Left lung (tissue), 4 donors: ENCODE measurements at regions not wholly inside any gene's neighbourhood (a gene's known extent, or its start where the extent isn't known, plus 50 kb on each side); places are given as distances from the start of the nearest gene placed in this dataset.

ENCODE experiments used
- ATAC-seq: fragments of 200-7000 bp; cut with Tn5 transposase; one replicate; pipeline ENCODE4 v1.9.1; 2020; ENCODE audit warnings: moderate library complexity
- DNase-seq, 4 donors: peaks; one replicate each; pipeline ENCODE4 v3.0.0-alpha.2; 2013 to 2020
- H3K27ac ChIP-seq, 2 donors: fragments of 200-600 bp; sonication (generic) in 1 of 2; one replicate each; pipeline versions ENCODE4 v1.5.0 to v1.8.0; 2020 to 2021
- H3K27me3 ChIP-seq, 2 donors: fragments of 200-600 bp; sonication (generic) in 1 of 2; one replicate each; pipeline versions ENCODE4 v1.5.0 to v1.8.0; 2020 to 2021
- H3K36me3 ChIP-seq, 2 donors: fragments of 200-600 bp; sonication (generic) in 1 of 2; one replicate each; pipeline versions ENCODE4 v1.5.0 to v1.8.0; 2020 to 2021
- H3K4me1 ChIP-seq, 2 donors: fragments of 200-600 bp; one replicate each; pipeline ENCODE4 v1.8.0; 2021
- H3K4me3 ChIP-seq, 2 donors: fragments of 200-600 bp; sonication (generic) in 1 of 2; one replicate each; pipeline versions ENCODE4 v1.5.0 to v1.8.0; 2020 to 2021; ENCODE audit warnings: mild to moderate bottlenecking in 1 of 2
- H3K9me3 ChIP-seq, 2 donors: fragments of 200-600 bp; sonication (generic) in 1 of 2; one replicate each; pipeline versions ENCODE4 v1.5.0 to v1.8.0; 2020 to 2021
- intact Hi-C, 2 donors: fragments of 100-400 bp; cut with DNase I; formaldehyde crosslinking; loops; one replicate each; pipeline versions ENCODE4 v1.11.2 to v1.14.2; 2022
- TF ChIP-seq, protein P1 (sequence below), 2 donors: fragments of 200-600 bp; sonication (generic) in 1 of 2; IDR thresholded peaks; one replicate each; pipeline versions ENCODE4 v1.5.0 to v1.8.0; 2021; ENCODE audit warnings: antibody characterized with exemption in 2 of 2
- donor health status: DM: no; HTN: yes; CAD: no.
- donor health status: DM: no; HTN: no; CAD: no.

DNA sequence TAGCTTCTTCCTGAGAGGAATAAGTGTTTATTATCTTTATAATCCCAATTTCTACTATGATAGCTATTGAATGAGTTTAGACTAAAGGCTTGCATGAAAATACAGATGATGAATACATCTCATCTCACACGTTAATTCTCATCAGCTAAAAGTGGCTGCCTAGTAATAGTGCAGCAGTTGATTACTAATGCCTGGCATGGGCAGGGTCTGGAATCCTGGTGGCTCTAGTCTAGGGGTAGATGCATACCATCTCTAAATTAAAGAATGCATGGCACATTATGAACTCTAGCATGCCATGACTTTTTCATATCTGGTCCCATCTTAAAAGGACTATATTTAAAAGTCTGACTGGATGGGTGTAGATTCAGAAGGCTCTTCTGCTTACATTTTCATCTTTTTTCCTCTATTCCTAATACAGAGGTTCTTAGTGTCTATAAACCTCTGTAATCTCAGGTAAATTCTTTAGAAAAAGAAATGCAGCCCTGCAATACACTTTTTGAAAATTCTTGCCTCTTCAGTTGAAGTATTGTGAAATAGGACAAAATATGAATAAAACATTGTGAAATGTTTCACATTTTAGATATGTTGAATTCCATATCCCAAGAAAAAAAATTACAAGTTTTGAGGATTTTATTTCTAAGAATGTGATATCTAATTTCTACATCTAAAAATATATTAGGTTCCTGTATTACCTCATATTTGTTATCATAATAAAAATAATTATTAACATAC is 187.6 kb downstream of the C11orf87 start:
- TF ChIP-seq, protein P1, sequence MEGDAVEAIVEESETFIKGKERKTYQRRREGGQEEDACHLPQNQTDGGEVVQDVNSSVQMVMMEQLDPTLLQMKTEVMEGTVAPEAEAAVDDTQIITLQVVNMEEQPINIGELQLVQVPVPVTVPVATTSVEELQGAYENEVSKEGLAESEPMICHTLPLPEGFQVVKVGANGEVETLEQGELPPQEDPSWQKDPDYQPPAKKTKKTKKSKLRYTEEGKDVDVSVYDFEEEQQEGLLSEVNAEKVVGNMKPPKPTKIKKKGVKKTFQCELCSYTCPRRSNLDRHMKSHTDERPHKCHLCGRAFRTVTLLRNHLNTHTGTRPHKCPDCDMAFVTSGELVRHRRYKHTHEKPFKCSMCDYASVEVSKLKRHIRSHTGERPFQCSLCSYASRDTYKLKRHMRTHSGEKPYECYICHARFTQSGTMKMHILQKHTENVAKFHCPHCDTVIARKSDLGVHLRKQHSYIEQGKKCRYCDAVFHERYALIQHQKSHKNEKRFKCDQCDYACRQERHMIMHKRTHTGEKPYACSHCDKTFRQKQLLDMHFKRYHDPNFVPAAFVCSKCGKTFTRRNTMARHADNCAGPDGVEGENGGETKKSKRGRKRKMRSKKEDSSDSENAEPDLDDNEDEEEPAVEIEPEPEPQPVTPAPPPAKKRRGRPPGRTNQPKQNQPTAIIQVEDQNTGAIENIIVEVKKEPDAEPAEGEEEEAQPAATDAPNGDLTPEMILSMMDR (IDR thresholded peaks at IDR 0.05), result no peak
- Histone ChIP-seq H3K4me3 (no peak overlapping the region), H3K36me3 (no peaks in the 10 kb centered on the region), H3K9me3 (no peaks in the 10 kb centered on the region), H3K27me3 (no peaks in the 10 kb centered on the region), H3K27ac (no peak overlapping the region), H3K4me1 (no peaks in the 10 kb centered on the region)
- no peak for ATAC-seq
- DNase-seq, result no peak
- intact Hi-C loops, result no loop called here

- no peak for DNase-seq
Observed at GRCh38 chr11:109612496-109612895, 190.5 kb downstream of the C11orf87 start.

GRCh38 chr11:109619498-109619897 is 197.5 kb downstream of the C11orf87 start:
- ATAC-seq, result no peak
- H3K36me3 ChIP-seq, result no peaks in the 10 kb centered on the region
- DNase-seq, result no peak
- no peak overlapping the region for H3K27ac ChIP-seq
- no peaks in the 10 kb centered on the region for H3K4me1 ChIP-seq
- no peaks in the 10 kb centered on the region for H3K9me3 ChIP-seq
- TF ChIP-seq, protein P1 (IDR thresholded peaks at IDR 0.05), result no peak
- no peak overlapping the region for H3K4me3 ChIP-seq
- intact Hi-C loops, result no loop called here
- H3K27me3 ChIP-seq, result no peaks in the 10 kb centered on the region

More at GRCh38 chr11:109612496-109612895, 190.5 kb downstream of the C11orf87 start:
- Histone ChIP-seq H3K27ac (no peak overlapping the region), H3K9me3 (no peaks in the 10 kb centered on the region), H3K4me3 (no peak overlapping the region), H3K36me3 (no peaks in the 10 kb centered on the region), H3K27me3 (no peaks in the 10 kb centered on the region), H3K4me1 (no peaks in the 10 kb centered on the region)
- no peak for ATAC-seq
- intact Hi-C loops, result no loop called here
- TF ChIP-seq, protein P1 (IDR thresholded peaks at IDR 0.05), result no peak

DNA sequence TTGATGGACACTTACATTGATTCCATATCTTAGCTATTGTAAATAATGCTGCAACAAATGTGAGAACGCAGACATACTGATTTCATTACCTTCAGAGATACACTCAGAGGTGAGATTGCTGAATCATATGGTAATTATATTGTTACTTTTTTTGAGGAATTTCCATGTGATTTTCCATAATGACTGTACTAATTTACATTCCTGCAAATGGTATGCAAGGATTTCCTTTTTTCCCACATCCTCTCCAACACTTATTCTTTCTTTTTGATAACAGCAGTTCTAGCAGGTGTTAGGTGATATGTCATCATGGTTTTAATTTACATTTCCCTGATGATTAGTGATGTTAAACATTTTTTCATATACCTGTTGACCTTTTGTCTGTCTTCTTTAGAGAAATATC is 207.7 kb downstream of the C11orf87 start:
- no peaks in the 10 kb centered on the region for H3K36me3 ChIP-seq
- no peaks in the 10 kb centered on the region for H3K4me1 ChIP-seq
- H3K27ac ChIP-seq, result no peak overlapping the region
- H3K9me3 ChIP-seq, result peaks cover 0 to 18% of the 10 kb centered on the region in 2 donors
- intact Hi-C loops, result no loop called here
- ATAC-seq (no peak), DNase-seq (no peak)
- TF ChIP-seq, protein P1 (IDR thresholded peaks at IDR 0.05), result no peak
- no peak overlapping the region for H3K4me3 ChIP-seq
- no peaks in the 10 kb centered on the region for H3K27me3 ChIP-seq

DNA sequence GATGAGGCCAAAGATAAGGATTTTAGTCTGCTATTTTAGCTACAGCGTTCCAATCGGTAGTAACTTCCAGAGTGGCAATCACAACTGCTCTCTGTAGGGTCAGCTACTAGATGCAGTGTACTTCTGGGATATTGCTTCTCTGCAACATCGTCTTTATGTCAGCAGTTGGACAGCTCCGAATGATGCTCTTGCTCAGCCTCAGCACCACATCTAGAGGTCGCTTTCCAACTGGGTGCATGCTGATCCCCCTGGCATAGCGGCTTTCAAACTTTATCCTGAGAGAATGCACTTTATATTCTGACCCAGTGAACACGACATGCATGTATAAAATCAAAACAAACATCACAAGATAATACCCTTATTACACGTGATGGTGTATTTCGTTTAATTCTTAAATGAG is 219.6 kb downstream of the C11orf87 start:
- Histone ChIP-seq H3K27ac (no peak overlapping the region), H3K9me3 (no peaks in the 10 kb centered on the region), H3K4me1 (no peaks in the 10 kb centered on the region), H3K36me3 (no peaks in the 10 kb centered on the region), H3K4me3 (no peak overlapping the region), H3K27me3 (no peaks in the 10 kb centered on the region)
- peak in 2 of 4 donors; percentile 16 to 19 for DNase-seq
- ATAC-seq, result peak; percentile 54
- TF ChIP-seq, protein P1 (IDR thresholded peaks at IDR 0.05), result no peak
- intact Hi-C loops, result no loop called here
